ENCODE measurements at regions not wholly inside any gene's neighbourhood (a gene's known extent, or its start where the extent isn't known, plus 50 kb on each side); places are given as distances from the start of the nearest gene placed in this dataset.

GRCh38 chr3:72624656-72625055 lies 223.6 kb downstream of the SHQ1 start:
- no TSS peak for BruUV-seq (replicated peaks)
- intact Hi-C loops (cut with micrococcal nuclease; ENCODE audit: unreplicated experiment), result no loop called here
- POLR2A ChIA-PET (ENCODE audit: low non-redundant PET), result no interaction called here

GRCh38 chr3:72618739-72619138 lies 229.5 kb downstream of the SHQ1 start:
- ChIA-PET CTCF (no interaction called here), POLR2A (ENCODE audit: low non-redundant PET) (no interaction called here)
- Histone ChIP-seq H3K27me3 (replicated peaks; ENCODE audit: insufficient read depth, low read depth, low read length, poor library complexity) (no peaks in the 10 kb centered on the region), H3K27ac (ENCODE audit: low read depth, low read length, poor library complexity, severe bottlenecking) (no peak overlapping the region), H3K9me3 (ENCODE audit: low read depth, low read length, poor library complexity, severe bottlenecking) (no peaks in the 10 kb centered on the region), H3K36me3 (ENCODE audit: insufficient read depth, low read length, poor library complexity, severe bottlenecking) (no peaks in the 10 kb centered on the region), H3K4me3 (ENCODE audit: low read depth, low read length, poor library complexity, severe bottlenecking) (no peak overlapping the region), H3K4me1 (ENCODE audit: insufficient read depth, low read length, poor library complexity, severe bottlenecking) (no peaks in the 10 kb centered on the region)
- intact Hi-C loops (cut with micrococcal nuclease; ENCODE audit: unreplicated experiment), result no loop called here
- TF ChIP-seq EZH2 (IDR thresholded peaks at IDR 0.05; ENCODE audit: borderline replicate concordance, low read depth, low read length, poor library complexity, severe bottlenecking) (no peak), CTCF (conservative IDR thresholded peaks at IDR 0.05; ENCODE audit: low read depth, low read length) (no peak)
- no TSS peak for BruUV-seq (replicated peaks)
- DNase-seq (ENCODE audit: low spot score), result no peak

More at GRCh38 chr3:72624656-72625055, 223.6 kb downstream of the SHQ1 start:
- Histone ChIP-seq H3K4me1 (ENCODE audit: insufficient read depth, low read length, poor library complexity, severe bottlenecking) (no peaks in the 10 kb centered on the region), H3K27me3 (replicated peaks; ENCODE audit: insufficient read depth, low read depth, low read length, poor library complexity) (no peaks in the 10 kb centered on the region), H3K4me3 (ENCODE audit: low read depth, low read length, poor library complexity, severe bottlenecking) (no peak overlapping the region), H3K27ac (ENCODE audit: low read depth, low read length, poor library complexity, severe bottlenecking) (no peak overlapping the region), H3K36me3 (ENCODE audit: insufficient read depth, low read length, poor library complexity, severe bottlenecking) (no peaks in the 10 kb centered on the region), H3K9me3 (ENCODE audit: low read depth, low read length, poor library complexity, severe bottlenecking) (no peaks in the 10 kb centered on the region)
- CTCF ChIA-PET, result no interaction called here
- TF ChIP-seq CTCF (conservative IDR thresholded peaks at IDR 0.05; ENCODE audit: low read depth, low read length), result no peak
- no peak for TF ChIP-seq EZH2 (IDR thresholded peaks at IDR 0.05; ENCODE audit: borderline replicate concordance, low read depth, low read length, poor library complexity, severe bottlenecking)
- DNase-seq (ENCODE audit: low spot score), result no peak

- POLR2A ChIA-PET (ENCODE audit: low non-redundant PET), result no interaction called here
- Histone ChIP-seq H3K4me1 (ENCODE audit: insufficient read depth, low read length, poor library complexity, severe bottlenecking) (no peaks in the 10 kb centered on the region), H3K9me3 (ENCODE audit: low read depth, low read length, poor library complexity, severe bottlenecking) (no peaks in the 10 kb centered on the region), H3K27ac (ENCODE audit: low read depth, low read length, poor library complexity, severe bottlenecking) (no peak overlapping the region), H3K4me3 (ENCODE audit: low read depth, low read length, poor library complexity, severe bottlenecking) (no peak overlapping the region), H3K36me3 (ENCODE audit: insufficient read depth, low read length, poor library complexity, severe bottlenecking) (no peaks in the 10 kb centered on the region), H3K27me3 (replicated peaks; ENCODE audit: insufficient read depth, low read depth, low read length, poor library complexity) (no peaks in the 10 kb centered on the region)
- BruUV-seq (replicated peaks), result no TSS peak
- no peak for DNase-seq (ENCODE audit: low spot score)
- no peak for TF ChIP-seq EZH2 (IDR thresholded peaks at IDR 0.05; ENCODE audit: borderline replicate concordance, low read depth, low read length, poor library complexity, severe bottlenecking)
- TF ChIP-seq CTCF (conservative IDR thresholded peaks at IDR 0.05; ENCODE audit: low read depth, low read length), result no peak
- intact Hi-C loops (cut with micrococcal nuclease; ENCODE audit: unreplicated experiment), result no loop called here
- CTCF ChIA-PET, result no interaction called here
These were observed 230.7 kb downstream of the SHQ1 start for GRCh38 chr3:72617424-72618024.
